H1 (cell line): ENCODE measurements at regions not wholly inside any gene's neighbourhood (a gene's known extent, or its start where the extent isn't known, plus 50 kb on each side); places are given as distances from the start of the nearest gene placed in this dataset.

Experiments used
- CHD1 ChIP-seq: IDR thresholded peaks from 2 replicates; pipeline ENCODE4 v1.6.1; 2012; ENCODE audit warnings: low read depth, low read length, improper control_type of control experiment
- CTBP2 ChIP-seq: IDR thresholded peaks from 2 replicates; pipeline ENCODE4 v1.7.0; 2011; ENCODE audit warnings: borderline replicate concordance, mild to moderate bottlenecking, moderate library complexity, mixed read lengths, low read length; ENCODE audit not compliant: insufficient read depth, insufficient read length
- CTCF ChIP-seq, 3 experiments: IDR thresholded peaks; 1 replicate in 2 of 3; 2 replicates in 1 of 3; pipeline versions ENCODE4 v1.5.1 to v1.6.1; 2011; ENCODE audit warnings: low read length in 3 of 3, mild to moderate bottlenecking in 3 of 3, inconsistent platforms in 2 of 3, low read depth in 1 of 3, moderate library complexity in 1 of 3; ENCODE audit not compliant: insufficient read depth in 1 of 3; ENCODE audit errors: control extremely low read depth in 1 of 3
- EZH2 ChIP-seq: fragments of 200-600 bp; sonication (generic); IDR thresholded peaks from 2 replicates; pipeline ENCODE4 v1.7.1; 2012; ENCODE audit warnings: low read depth, mild to moderate bottlenecking, moderate library complexity, low read length, inconsistent platforms; ENCODE audit not compliant: severe bottlenecking
- HDAC2 ChIP-seq, 2 experiments: fragments of 300-600 bp in 1 of 2; sonication (generic) in 1 of 2; IDR thresholded peaks; 2 replicates each; pipeline ENCODE4 v1.6.1; 2011 to 2012; ENCODE audit warnings: low read depth in 2 of 2, low read length in 2 of 2, mild to moderate bottlenecking in 2 of 2, moderate library complexity in 2 of 2, borderline replicate concordance in 1 of 2, inconsistent platforms in 1 of 2
- POLR2A ChIP-seq, 2 experiments: IDR thresholded peaks; 1 replicate in 1 of 2; 2 replicates in 1 of 2; pipeline ENCODE4 v1.6.1; 2011; ENCODE audit warnings: low read depth in 2 of 2, low read length in 2 of 2, mild to moderate bottlenecking in 2 of 2; ENCODE audit errors: control extremely low read depth in 1 of 2
- TCF12 ChIP-seq: IDR thresholded peaks from 2 replicates; pipeline ENCODE4 v1.6.1; 2011; ENCODE audit warnings: low read depth, mild to moderate bottlenecking, low read length
- USF2 ChIP-seq: IDR thresholded peaks from 2 replicates; pipeline ENCODE4 v1.6.1; 2011; ENCODE audit warnings: low read length, improper control_type of control experiment

GRCh38 chr13:33999811-34000605 lies 182.1 kb downstream of the RFC3 start:
- no peak for TF ChIP-seq CTCF (IDR thresholded peaks at IDR 0.05; ENCODE audit: control extremely low read depth in 1 of 3, insufficient read depth in 1 of 3, low read depth in 1 of 3, low read length in 3 of 3)
- TF ChIP-seq TCF12: no peak
- no peak for TF ChIP-seq CHD1
- no peak for TF ChIP-seq HDAC2 (IDR thresholded peaks at IDR 0.05; ENCODE audit: borderline replicate concordance in 1 of 2, low read depth in 2 of 2, low read length in 2 of 2)
- TF ChIP-seq USF2: no peak
- no peak for TF ChIP-seq POLR2A (IDR thresholded peaks at IDR 0.05; ENCODE audit: control extremely low read depth in 1 of 2, low read depth in 2 of 2, low read length in 2 of 2)
- no peak for TF ChIP-seq EZH2
- no peak for TF ChIP-seq CTBP2
